ENCODE measurements at regions not wholly inside any gene's neighbourhood (a gene's known extent, or its start where the extent isn't known, plus 50 kb on each side); places are given as distances from the start of the nearest gene placed in this dataset.

- TF ChIP-seq EZH2 (IDR thresholded peaks at IDR 0.05; ENCODE audit: borderline replicate concordance, low read length) (no peak), CTCF (conservative IDR thresholded peaks at IDR 0.05 in 1 of 2, IDR thresholded peaks at IDR 0.05 in 1 of 2; ENCODE audit: extremely low read depth in 1 of 2, insufficient read depth in 1 of 2, low read depth in 1 of 2, low read length in 2 of 2) (no peak)
These were observed 1956.7 kb upstream of the PIK3C3 start for GRCh38 chr18:39998317-39998716.
